SIG-M5 treated with dmso at 0.1 percent for 504 hours (cell line): ENCODE measurements at regions not wholly inside any gene's neighbourhood (a gene's known extent, or its start where the extent isn't known, plus 50 kb on each side); places are given as distances from the start of the nearest gene placed in this dataset.

Source experiments
- DNase-seq: peaks from one replicate; lab custom pipeline; 2025; ENCODE audit not compliant: unreplicated experiment; lab: John Stamatoyannopoulos, UW

DNA sequence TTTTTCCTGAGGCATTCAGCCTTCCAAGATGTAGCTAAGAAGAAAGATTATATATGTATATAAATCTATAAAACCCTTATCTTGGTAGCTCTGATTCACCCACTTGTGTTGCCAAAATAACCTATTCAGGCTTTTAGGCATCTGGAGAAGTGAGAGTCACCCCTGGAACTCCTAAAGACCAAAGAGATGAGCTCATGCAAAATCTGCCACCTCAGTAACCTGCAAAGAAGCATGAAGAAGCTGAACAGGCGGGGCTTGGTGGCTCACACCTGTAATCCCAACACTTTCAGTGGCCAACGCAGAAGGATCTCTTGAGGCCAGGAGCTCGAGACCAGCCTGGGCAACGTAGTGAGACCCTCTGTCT lies 393.7 kb downstream of the FOXO1 start:
- no peak for DNase-seq

DNA sequence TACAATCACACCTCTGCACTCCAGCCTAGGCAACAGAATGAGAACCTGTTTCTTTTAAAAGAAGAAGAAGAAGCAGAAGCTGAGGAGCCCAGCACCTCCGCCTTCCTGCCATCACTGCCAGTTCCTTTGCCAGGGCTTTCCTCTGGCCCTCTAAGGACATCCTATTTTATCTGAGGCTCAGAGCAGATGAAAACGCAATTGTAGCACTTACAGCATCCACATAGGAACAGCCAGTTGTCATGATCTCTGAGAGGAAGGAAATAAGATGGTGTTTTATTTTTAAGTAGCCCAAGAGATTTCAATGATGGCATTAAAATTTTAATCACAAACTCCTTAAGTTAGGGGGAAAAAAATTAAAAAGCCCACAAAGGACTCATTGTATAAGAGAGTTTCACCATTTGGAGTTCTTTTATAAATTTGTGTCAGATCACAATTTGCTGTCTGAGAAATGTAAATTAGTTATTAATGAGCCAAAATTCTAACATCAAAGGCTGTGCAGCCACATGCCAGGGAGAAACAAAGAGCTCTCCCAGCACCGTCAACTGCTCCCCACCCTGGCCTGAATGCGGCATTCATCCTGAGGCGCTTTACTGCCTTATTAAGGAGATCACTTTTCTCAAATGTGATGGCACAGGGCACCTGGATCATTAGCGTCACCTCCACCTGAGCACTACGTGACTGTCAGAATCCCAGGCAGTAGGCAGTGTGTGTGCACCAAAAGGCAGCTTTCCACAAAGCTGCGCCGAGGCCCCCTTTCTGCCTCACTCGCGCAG lies 393.0 kb downstream of the FOXO1 start:
- DNase-seq, result no peak

DNA sequence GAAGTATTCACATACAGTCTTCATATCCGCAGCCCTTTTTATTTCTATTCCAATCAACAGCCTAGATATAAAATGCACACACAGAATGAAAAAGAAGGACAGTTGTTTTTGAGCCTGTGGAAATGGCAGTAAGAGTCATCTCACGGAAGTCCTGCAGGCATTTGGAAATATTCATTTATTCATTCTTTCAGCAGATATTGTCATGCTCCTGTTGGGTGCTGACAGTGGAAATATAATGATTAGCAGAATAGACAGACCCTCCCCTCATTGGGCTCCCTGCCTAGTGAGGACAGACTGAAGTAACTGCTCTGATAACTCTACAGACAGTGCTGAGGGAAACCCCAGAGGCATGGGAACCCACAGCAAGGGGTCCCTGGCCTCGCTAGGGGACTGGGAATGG lies 392.3 kb downstream of the FOXO1 start:
- DNase-seq, result no peak

DNA sequence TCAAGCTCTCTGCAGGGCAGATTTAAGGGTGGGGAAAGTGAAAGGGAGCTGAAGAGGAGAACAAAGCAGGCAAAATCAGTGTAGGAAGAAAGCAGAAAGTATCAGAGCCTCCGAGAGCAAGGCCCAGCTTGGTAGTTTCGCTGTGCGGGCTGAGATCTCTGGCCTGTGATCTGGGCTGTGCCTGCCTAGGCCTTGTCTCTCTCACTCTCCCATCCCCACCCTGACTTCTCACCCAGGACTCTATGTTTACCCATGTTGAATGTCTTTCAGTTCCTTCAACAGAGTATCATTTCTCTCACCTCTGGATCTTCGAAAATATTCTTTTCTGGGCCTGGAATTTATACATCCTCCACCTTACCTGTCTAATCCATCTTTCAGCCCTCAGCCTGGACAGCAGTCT lies 391.3 kb downstream of the FOXO1 start:
- no peak for DNase-seq

GRCh38 chr13:40275636-40276035 lies 390.8 kb downstream of the FOXO1 start:
- DNase-seq, result no peak

- DNase-seq, result no peak
These were observed 382.8 kb downstream of the FOXO1 start for GRCh38 chr13:40283666-40284065.

DNA sequence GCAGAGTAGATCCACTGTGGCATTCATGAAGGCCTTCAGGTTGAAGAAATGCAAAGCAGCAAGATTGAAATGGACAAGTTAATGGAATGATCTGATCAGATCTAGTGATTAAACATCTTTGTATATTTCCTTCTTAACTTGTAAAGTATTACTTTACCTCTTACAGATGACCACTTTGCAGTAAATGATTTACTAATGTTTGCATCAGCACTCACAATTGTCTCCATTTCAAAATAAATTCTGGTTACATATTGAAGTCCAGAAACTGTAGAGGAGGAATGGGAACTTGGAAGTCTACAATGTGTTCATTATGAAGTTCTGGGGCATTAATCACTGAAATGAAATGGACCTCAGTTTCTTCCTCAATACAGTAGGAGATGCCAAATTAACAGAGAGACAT lies 380.8 kb downstream of the FOXO1 start:
- DNase-seq, result no peak

DNA sequence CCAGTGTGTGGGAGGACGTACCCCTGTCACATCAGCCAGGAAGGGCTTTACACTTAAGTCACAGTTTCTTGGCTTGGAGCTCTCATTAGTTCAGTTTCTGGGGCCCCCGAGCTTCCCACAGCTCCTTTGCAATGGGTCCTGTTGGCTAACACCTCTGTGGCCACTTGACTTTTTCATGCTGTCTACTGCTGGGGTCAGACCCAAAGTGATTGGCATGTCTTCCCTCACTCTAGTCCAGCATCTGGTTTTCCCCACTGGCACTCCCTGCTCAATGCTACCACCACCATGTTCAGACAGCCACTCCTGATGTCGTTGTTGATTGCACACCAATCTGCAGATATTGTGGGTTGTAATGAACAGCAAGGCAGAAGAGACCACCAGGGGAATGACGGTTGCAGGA lies 379.0 kb downstream of the FOXO1 start:
- DNase-seq, result no peak

- DNase-seq, result no peak
These were observed 378.2 kb downstream of the FOXO1 start for GRCh38 chr13:40288259-40288658.

DNA sequence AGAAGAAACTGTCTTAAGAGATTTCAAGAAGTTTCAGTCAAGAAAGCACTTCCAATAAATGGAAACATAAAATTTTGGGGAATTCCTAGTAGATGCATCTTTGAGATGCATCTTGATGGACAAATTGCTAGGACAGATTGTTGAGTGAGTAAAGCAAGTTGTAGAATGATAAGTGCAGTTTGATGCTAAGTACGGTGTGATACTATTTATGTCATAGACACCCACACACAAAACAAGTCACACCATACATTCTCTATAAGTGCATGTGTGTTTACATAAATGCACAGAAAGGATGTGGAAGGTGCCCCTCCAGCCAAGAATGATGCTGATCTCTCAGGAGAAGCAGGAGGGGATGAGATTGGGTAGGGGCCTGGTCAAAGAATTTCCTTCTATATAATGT lies 375.7 kb downstream of the FOXO1 start:
- no peak for DNase-seq

DNA sequence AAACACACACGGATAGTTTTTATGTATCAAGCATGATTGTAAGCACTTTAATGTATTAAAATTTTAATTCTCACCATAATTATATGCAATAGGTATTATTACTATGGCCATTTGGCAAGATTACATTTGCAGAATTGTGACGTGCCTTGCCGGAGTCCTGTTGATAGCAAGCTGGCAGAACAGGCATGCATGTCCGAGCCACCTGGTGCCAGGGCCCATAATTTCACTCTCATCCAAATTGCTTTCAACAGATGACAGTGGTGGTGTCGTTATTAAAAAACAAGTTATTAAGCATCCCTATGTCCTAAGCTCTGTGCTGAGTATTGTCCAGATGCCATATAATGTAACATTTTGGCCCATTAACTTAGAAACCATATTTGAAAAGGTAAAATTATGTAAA lies 374.3 kb downstream of the FOXO1 start:
- no peak for DNase-seq

DNA sequence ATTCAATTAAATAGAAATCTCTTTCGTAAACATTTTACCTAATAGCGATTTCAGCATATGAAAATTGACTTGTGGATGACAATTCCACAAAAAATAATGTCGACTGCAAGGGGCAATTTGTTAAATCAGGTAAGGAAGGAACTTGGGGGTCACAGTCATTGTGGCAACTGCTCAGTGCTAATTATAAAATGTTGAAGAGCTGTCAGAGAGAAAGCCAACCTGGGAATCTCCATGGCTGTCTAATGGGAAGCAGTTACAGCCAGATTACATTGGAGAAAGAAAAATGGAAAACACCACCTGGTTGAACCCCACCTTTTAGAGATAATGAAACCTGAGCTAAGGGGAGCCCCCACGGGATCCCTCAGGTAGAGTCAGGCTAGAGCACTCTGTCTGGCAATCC lies 373.9 kb downstream of the FOXO1 start:
- no peak for DNase-seq

DNA sequence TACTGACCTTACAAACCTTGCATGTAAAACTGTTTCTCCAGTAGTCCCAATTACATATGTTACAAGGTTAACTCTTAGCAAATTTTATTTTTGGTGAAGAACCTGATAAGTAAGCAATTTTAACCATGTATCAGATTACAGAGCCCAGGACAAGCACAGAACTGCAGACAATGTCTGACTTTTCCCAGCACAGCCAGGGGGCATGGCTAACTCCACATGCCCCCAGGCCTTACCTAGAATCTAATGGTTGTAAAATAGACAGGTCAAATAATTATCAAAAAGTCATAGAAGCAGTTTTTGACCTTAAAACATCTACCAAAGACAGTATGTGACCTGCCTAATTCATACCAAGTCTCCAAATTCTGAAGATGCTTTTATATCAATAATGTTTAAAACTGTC lies 364.1 kb downstream of the FOXO1 start:
- no peak for DNase-seq

GRCh38 chr13:40304391-40304790 lies 362.1 kb downstream of the FOXO1 start:
- DNase-seq, result no peak

DNA sequence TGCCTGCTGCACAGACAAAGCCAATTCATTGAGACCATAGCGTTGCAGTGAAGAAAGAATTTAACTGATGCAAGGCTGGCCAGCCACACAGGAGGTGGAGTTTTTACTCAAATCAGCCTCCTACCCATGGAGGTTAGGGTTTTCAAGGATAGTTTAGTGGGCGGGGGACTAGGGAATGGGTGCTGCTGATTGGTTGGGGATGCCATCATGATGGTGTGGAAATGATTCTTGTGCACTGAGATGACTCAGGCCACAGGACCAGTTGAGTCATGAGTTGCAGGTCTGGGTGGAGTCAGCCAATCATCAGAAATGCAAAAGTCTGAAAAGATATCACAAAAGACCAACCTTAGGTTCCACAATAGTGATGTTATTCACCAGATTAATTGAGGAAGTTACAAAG lies 359.6 kb downstream of the FOXO1 start:
- no peak for DNase-seq

GRCh38 chr13:40309881-40310280 lies 356.6 kb downstream of the FOXO1 start:
- DNase-seq, result no peak

- DNase-seq, result no peak
These were observed 354.9 kb downstream of the FOXO1 start for GRCh38 chr13:40311356-40312101.

DNA sequence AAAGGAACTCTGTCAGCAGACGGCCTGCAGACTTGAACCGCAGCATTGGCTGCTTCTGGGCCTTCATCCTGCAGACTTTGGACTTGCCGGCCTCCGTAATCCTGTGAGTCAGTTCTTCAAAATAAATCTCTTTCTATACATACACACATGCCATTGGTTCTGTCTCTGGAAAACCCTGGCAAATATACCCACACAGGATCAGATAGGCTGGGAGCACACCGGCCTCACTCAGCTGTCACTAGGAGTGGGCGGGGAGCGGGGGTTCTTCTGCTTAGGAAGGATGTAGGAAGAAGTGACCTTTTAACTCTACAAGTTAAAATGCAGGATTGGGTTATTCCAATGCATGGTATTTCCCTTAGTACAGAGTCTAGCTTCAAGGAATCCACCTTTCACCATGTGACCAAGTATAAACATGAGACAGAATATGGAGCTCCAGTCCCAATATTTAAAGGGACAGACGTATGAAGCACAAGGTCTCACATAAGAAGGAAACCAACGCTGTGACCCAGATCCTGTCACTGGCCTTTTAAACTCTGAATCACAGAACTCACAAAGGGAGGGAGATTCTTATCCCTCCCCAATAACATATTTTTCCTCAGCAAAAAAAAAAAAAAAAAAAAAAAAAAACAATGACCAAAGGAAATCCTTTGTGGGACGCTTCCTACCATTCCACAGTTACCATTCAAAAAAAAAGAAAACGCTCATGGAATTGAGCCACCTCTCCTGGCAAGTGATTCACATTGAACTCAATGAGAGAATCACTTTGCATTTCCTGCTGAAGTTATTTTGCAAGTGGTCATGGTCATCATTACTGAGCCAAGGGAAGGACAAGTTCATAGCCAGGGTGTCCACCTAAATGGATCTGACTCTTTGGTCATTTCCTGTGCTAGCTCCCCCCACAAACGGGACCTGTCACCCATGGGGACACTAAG lies 352.9 kb downstream of the FOXO1 start:
- DNase-seq, result no peak

DNA sequence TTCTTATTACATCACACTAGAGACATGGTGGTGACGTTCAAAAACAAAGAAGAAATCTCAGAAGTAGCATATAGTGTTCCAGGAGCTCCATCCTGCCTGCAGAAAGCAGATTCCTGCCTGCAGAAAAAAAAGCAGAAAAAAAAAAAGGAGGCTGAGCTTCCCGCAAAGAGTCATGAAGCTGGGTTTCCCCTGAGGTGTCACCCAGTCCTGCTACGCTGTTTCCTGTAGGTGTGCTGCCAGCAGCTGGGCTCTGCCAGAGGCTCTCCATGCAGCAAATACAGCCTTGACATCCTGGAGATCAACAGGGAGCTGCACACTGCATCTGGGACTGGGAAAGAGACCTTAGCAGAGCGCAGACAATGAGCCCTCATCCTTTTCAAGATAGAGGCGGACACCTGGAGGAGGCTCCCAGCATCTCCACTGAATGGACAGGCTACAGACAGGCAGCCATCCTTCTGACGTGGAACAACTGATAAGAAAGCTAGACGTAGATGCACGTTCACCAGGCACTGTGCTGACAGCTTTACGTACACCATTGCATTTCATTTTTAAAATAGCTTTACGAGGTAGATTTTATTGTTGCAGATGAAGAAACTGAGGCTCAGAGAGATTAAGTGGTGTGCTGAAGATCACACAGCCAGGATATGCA lies 350.9 kb downstream of the FOXO1 start:
- no peak for DNase-seq

DNA sequence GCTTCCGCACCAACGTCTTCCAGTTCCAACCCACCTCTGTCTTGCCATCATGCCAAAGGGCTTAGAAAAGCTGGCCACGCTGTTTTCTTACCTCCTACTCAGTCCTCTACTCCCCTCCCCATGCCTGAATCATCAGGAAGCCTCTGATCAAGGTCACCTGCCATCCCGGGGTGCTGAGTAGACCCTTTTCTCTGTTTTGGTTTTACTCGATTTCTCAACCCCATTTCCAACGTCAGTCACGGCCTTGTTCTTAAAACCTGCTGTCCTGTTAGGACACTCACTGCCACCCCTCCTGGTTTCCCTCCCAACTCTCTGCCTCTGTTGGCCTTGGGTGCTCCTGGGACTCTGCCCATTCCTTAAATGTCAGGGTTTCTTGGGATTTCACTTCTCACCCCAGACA lies 350.1 kb downstream of the FOXO1 start:
- no peak for DNase-seq

- DNase-seq, result no peak
These were observed 348.5 kb downstream of the FOXO1 start for GRCh38 chr13:40317980-40318327.
